A549 (cell line): ENCODE measurements at regions not wholly inside any gene's neighbourhood (a gene's known extent, or its start where the extent isn't known, plus 50 kb on each side); places are given as distances from the start of the nearest gene placed in this dataset.

Experiments
- ATAC-seq, 2 experiments: fragments of 200-7000 bp in 1 of 2; fragments of >200 bp in 1 of 2; cut with Nextera tagmentation in 1 of 2; cut with Tn5 transposase in 1 of 2; 3 replicates each; pipeline versions ENCODE4 v1.8.0 to v1.9.1; 2018 to 2020; ENCODE audit warnings: mild to moderate bottlenecking in 1 of 2, moderate library complexity in 1 of 2
- CTCF ChIA-PET: fragments of 300-600 bp; sonication (Branson Sonifier 250); formaldehyde crosslinking; extraction: SDS; loops from one replicate; lab custom pipeline; 2021; ENCODE audit warnings: antibody characterized with exemption, inconsistent platforms; lab: Yijun Ruan, JAX
- POLR2A ChIA-PET: fragments of 350-600 bp; formaldehyde crosslinking; extraction: SDS; loops from one replicate; lab custom pipeline; 2021; ENCODE audit warnings: antibody characterized with exemption, inconsistent platforms; lab: Yijun Ruan, JAX
- DNase-seq, 2 experiments: peaks; one replicate each; pipeline versions ENCODE4 v3.0.0 to v3.0.0-alpha.2; 2011 to 2016; ENCODE audit warnings: low read depth in 1 of 2, low spot score in 1 of 2
- FAIRE-seq: peaks from 2 replicates; lab custom pipeline; 2011; peaks lifted over from hg19 to GRCh38; lab: Jason Lieb, UNC
- H3K27ac ChIP-seq, 2 experiments: fragments of >200 bp; sonication (Bioruptor Twin); formaldehyde crosslinking; 3 replicates each; pipeline ENCODE4 v1.5.1; 2016 to 2017
- H3K4me1 ChIP-seq: fragments of >200 bp; sonication (Bioruptor Twin); formaldehyde crosslinking; 3 replicates; pipeline ENCODE4 v1.6.1; 2016
- H3K4me2 ChIP-seq: fragments of >200 bp; sonication (Bioruptor Twin); formaldehyde crosslinking; 3 replicates; pipeline ENCODE4 v1.6.1; 2016
- H3K4me3 ChIP-seq: fragments of >200 bp; sonication (Bioruptor Twin); formaldehyde crosslinking; 3 replicates; pipeline ENCODE4 v1.5.1; 2016
- H3K9me3 ChIP-seq: fragments of >200 bp; sonication (Bioruptor Twin); formaldehyde crosslinking; 3 replicates; pipeline ENCODE4 v1.6.1; 2016
- CBX8 ChIP-seq: fragments of 200-600 bp; sonication (generic); IDR thresholded peaks from 2 replicates; pipeline ENCODE4 v1.6.1; 2016
- CEBPB ChIP-seq, 2 experiments: fragments of >200 bp in 1 of 2; sonication (Bioruptor Twin) in 1 of 2; formaldehyde crosslinking in 1 of 2; IDR thresholded peaks; 2 replicates each; pipeline ENCODE4 v1.6.1; 2012 to 2016
- EHMT2 ChIP-seq: fragments of 200-600 bp; sonication (generic); IDR thresholded peaks from 2 replicates; pipeline ENCODE4 v1.6.1; 2016; ENCODE audit warnings: antibody characterized with exemption, low read depth, mild to moderate bottlenecking, moderate library complexity
- FOSB ChIP-seq: fragments of 250-450 bp; sonication (Bioruptor Pico); IDR thresholded peaks from 2 replicates; pipeline ENCODE4 v1.5.0; 2020; ENCODE audit warnings: mild to moderate bottlenecking, moderate library complexity
- GATA3 ChIP-seq: IDR thresholded peaks from 2 replicates; pipeline ENCODE4 v1.6.1; 2012; ENCODE audit warnings: borderline replicate concordance
- HES2 ChIP-seq: fragments of >200 bp; sonication (Bioruptor Twin); formaldehyde crosslinking; IDR thresholded peaks from 2 replicates; pipeline ENCODE4 v1.6.1; 2016
- HOXA7 ChIP-seq: fragments of 250-450 bp; sonication (Bioruptor Pico); IDR thresholded peaks from 2 replicates; pipeline ENCODE4 v1.5.0; 2020; ENCODE audit warnings: mild to moderate bottlenecking, moderate library complexity
- HOXB5 ChIP-seq: fragments of 250-450 bp; sonication (Bioruptor Pico); IDR thresholded peaks from 2 replicates; pipeline ENCODE4 v1.5.0; 2020; ENCODE audit warnings: mild to moderate bottlenecking, moderate library complexity
- JUN ChIP-seq, 2 experiments: fragments of >200 bp; sonication (Bioruptor Twin); formaldehyde crosslinking; IDR thresholded peaks; 2 replicates in 1 of 2; 3 replicates in 1 of 2; pipeline ENCODE4 v1.6.1; 2016 to 2017
- KDM1A ChIP-seq: fragments of 200-600 bp; sonication (generic); IDR thresholded peaks from 2 replicates; pipeline ENCODE4 v1.6.1; 2016; ENCODE audit warnings: low read depth, mild to moderate bottlenecking
- MAFK ChIP-seq: fragments of 450-650 bp; IDR thresholded peaks from 2 replicates; pipeline ENCODE4 v1.6.1; 2014; ENCODE audit not compliant: partially characterized antibody
- MYC ChIP-seq: IDR thresholded peaks from 2 replicates; pipeline ENCODE4 v1.6.1; 2012; ENCODE audit warnings: mild to moderate bottlenecking, inconsistent platforms, low read length, improper control_type of control experiment, borderline replicate concordance
- NFE2L2 ChIP-seq: fragments of 150-350 bp; conservative IDR thresholded peaks from 2 replicates; pipeline ENCODE4 v1.6.1; 2014; ENCODE audit warnings: low read length
- NPAS2 ChIP-seq: fragments of 250-450 bp; sonication (Bioruptor Pico); IDR thresholded peaks from 2 replicates; pipeline ENCODE4 v1.8.0; 2022; ENCODE audit warnings: mild to moderate bottlenecking, moderate library complexity, borderline replicate concordance
- POLR2A ChIP-seq: IDR thresholded peaks from 2 replicates; pipeline ENCODE4 v1.6.1; 2012; ENCODE audit warnings: mild to moderate bottlenecking, low read length
- RAD21 ChIP-seq, 2 experiments: fragments of >200 bp in 1 of 2; sonication (Bioruptor Twin) in 1 of 2; formaldehyde crosslinking in 1 of 2; IDR thresholded peaks in 1 of 2; conservative IDR thresholded peaks in 1 of 2; 2 replicates in 1 of 2; 3 replicates in 1 of 2; pipeline ENCODE4 v1.6.1; 2012 to 2018; ENCODE audit warnings: inconsistent platforms in 1 of 2
- RCOR1 ChIP-seq: fragments of 150-350 bp; IDR thresholded peaks from 2 replicates; pipeline ENCODE4 v1.6.1; 2014; ENCODE audit warnings: antibody characterized with exemption, low read length, low read depth
- SREBF2 ChIP-seq: fragments of 450-650 bp; IDR thresholded peaks from 2 replicates; pipeline ENCODE4 v1.6.1; 2014; ENCODE audit warnings: mild to moderate bottlenecking, moderate library complexity
- TP53 ChIP-seq: fragments of 250-450 bp; sonication (Bioruptor Pico); IDR thresholded peaks from 2 replicates; pipeline ENCODE4 v1.5.0; 2021; ENCODE audit warnings: mild to moderate bottlenecking, moderate library complexity
- USF2 ChIP-seq: fragments of 450-650 bp; IDR thresholded peaks from 2 replicates; pipeline ENCODE4 v1.6.1; 2014; ENCODE audit warnings: antibody characterized with exemption
- ZC3H11A ChIP-seq: fragments of 450-650 bp; IDR thresholded peaks from 2 replicates; pipeline ENCODE4 v1.6.1; 2014; ENCODE audit warnings: antibody characterized with exemption, mild to moderate bottlenecking
- ZFP36 ChIP-seq: fragments of 450-650 bp; IDR thresholded peaks from 2 replicates; pipeline ENCODE4 v1.6.1; 2014; ENCODE audit warnings: borderline replicate concordance; ENCODE audit not compliant: partially characterized antibody
- ZNF302 ChIP-seq: fragments of 250-450 bp; sonication (Bioruptor Pico); IDR thresholded peaks from 2 replicates; pipeline ENCODE4 v1.9.0; 2021; ENCODE audit warnings: inconsistent platforms, mild to moderate bottlenecking, moderate library complexity
- WGBS: methylation state at CpG from one replicate; pipeline ENCODE4 v1.1.6; 2017; ENCODE audit errors: missing lambda C conversion rate; 5-methylcytosine and 5-hydroxymethylcytosine counted together
- TF ChIP-seq, protein P1 (sequence below): IDR thresholded peaks from 2 replicates; pipeline ENCODE4 v1.6.1; 2012; ENCODE audit warnings: low read depth, borderline replicate concordance

GRCh38 chr18:6639305-6639704, 90.2 kb upstream of the ARHGAP28 start:
- no peak overlapping the region for H3K4me3 ChIP-seq
- TF ChIP-seq, protein P1, sequence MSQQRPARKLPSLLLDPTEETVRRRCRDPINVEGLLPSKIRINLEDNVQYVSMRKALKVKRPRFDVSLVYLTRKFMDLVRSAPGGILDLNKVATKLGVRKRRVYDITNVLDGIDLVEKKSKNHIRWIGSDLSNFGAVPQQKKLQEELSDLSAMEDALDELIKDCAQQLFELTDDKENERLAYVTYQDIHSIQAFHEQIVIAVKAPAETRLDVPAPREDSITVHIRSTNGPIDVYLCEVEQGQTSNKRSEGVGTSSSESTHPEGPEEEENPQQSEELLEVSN, result no peak
- TF ChIP-seq NPAS2 (CRISPR knock-in tag) (no peak), JUN (IDR thresholded peaks at IDR 0.05) (no peak), HOXB5 (CRISPR knock-in tag) (no peak), MAFK (no peak), GATA3 (no peak), FOSB (CRISPR knock-in tag) (no peak), TP53 (CRISPR knock-in tag) (no peak), POLR2A (no peak), MYC (no peak), NFE2L2 (no peak)
- H3K4me1 ChIP-seq, result no peaks in the 10 kb centered on the region
- no peak for DNase-seq
- no peak overlapping the region for H3K4me2 ChIP-seq
- ChIA-PET POLR2A (no interaction called here), CTCF (no interaction called here)
- no peaks in the 10 kb centered on the region for H3K9me3 ChIP-seq
- ATAC-seq, result no peak
- no peak for FAIRE-seq
- 33% methylated on average over 4 of the region's 4 CpGs for WGBS
- no peak overlapping the region for H3K27ac ChIP-seq

DNA sequence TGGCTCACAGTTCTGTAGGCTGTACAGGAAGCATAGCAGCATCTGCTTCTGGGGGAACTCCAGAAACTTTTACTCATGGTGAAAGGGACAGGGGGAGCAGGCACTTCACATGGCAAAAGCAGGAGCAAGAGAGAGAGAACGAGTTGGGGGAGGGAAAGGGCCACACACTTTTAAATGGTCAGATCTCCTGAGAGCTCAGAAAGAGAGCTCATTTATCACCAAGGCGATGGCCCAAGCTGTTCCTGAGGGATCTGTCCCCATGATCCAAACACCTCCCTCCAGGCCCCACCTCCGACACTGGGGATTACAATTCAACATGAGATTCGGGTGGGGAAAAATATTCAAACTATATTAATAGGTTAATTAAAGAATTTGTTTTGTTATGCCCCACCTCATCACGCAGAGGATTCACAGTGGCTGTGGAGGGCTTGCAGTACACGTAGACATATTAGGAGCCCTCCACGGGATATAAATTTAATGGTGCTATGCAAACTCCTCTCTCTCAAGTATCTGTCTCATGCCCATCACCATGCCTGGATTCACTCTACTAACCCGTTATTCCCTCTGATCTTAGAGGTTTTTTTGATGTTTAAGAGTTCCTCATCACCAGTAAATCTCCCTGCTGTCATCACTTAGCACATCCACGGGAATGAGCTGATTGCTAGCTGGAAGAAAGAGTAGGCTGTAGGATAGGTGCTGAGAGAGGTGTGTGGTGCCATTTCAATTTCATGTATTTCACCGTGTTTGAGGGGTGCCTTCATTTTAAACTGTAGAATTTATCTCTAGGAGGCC, 84.5 kb upstream of the ARHGAP28 start:
- H3K4me3 ChIP-seq, result no peak overlapping the region
- ChIA-PET CTCF (no interaction called here), POLR2A (no interaction called here)
- FAIRE-seq (no peak), DNase-seq (no peak)
- H3K4me1 ChIP-seq, result no peaks in the 10 kb centered on the region
- no peak overlapping the region for H3K27ac ChIP-seq
- H3K9me3 ChIP-seq, result no peaks in the 10 kb centered on the region
- 4% methylated on average over 10 of the region's 10 CpGs for WGBS
- no peak overlapping the region for H3K4me2 ChIP-seq
- no peak for TF ChIP-seq SREBF2
- no peak for TF ChIP-seq HOXA7 (CRISPR knock-in tag)
- TF ChIP-seq CBX8, result no peak
- no peak for TF ChIP-seq KDM1A
- TF ChIP-seq USF2, result no peak
- TF ChIP-seq ZFP36, result no peak
- no peak for TF ChIP-seq ZC3H11A
- TF ChIP-seq RAD21 (conservative IDR thresholded peaks at IDR 0.05 in 1 of 2, IDR thresholded peaks at IDR 0.05 in 1 of 2), result no peak
- no peak for TF ChIP-seq MYC
- no peak for TF ChIP-seq RCOR1
- TF ChIP-seq ZNF302 (CRISPR knock-in tag), result no peak
- no peak for TF ChIP-seq HES2
- TF ChIP-seq TP53 (CRISPR knock-in tag), result no peak
- TF ChIP-seq CEBPB (IDR thresholded peaks at IDR 0.05), result no peak
- TF ChIP-seq, all 56 proteins: peak for 0
- ATAC-seq, result no peak

GRCh38 chr18:6646801-6647200, 82.7 kb upstream of the ARHGAP28 start:
- TF ChIP-seq ZFP36 (no peak), EHMT2 (no peak), HOXA7 (CRISPR knock-in tag) (no peak)
- TF ChIP-seq, all 56 proteins: peak for 0
- WGBS, result 6% methylated on average over 5 of the region's 5 CpGs
- Histone ChIP-seq H3K27ac (no peak overlapping the region), H3K9me3 (no peaks in the 10 kb centered on the region), H3K4me2 (no peak overlapping the region), H3K4me1 (no peaks in the 10 kb centered on the region), H3K4me3 (no peak overlapping the region)
- no peak for ATAC-seq
- no peak for DNase-seq
- POLR2A ChIA-PET, result no interaction called here
- FAIRE-seq, result no peak
- CTCF ChIA-PET, result no interaction called here
